Right atrium auricular region (tissue), 2 donors: ENCODE measurements at regions not wholly inside any gene's neighbourhood (a gene's known extent, or its start where the extent isn't known, plus 50 kb on each side); places are given as distances from the start of the nearest gene placed in this dataset.
A peak's percentile ranks its signal among the peaks of the same experiment; 100 is the strongest.

Source experiments
- DNase-seq: peaks from one replicate; pipeline ENCODE4 v3.0.0-alpha.2; 2019; ENCODE audit warnings: low spot score
- H3K27ac ChIP-seq, 2 donors: fragments of 200-600 bp; sonication (generic); 1 replicate in 1 of 2; 2 replicates in 1 of 2; pipeline ENCODE4 v1.5.1; 2016 to 2019
- H3K27me3 ChIP-seq, 2 donors: fragments of 200-600 bp; sonication (generic); one replicate each; pipeline versions ENCODE4 v1.5.1 to v1.6.0; 2017 to 2019
- H3K36me3 ChIP-seq: fragments of 200-600 bp; sonication (generic); one replicate; pipeline ENCODE4 v1.5.1; 2016
- H3K4me1 ChIP-seq, 2 donors: fragments of 200-600 bp; sonication (generic); one replicate each; pipeline versions ENCODE4 v1.5.1 to v1.6.0; 2017 to 2019
- H3K4me3 ChIP-seq, 2 donors: fragments of 200-600 bp; sonication (generic); 1 replicate in 1 of 2; 2 replicates in 1 of 2; pipeline ENCODE4 v1.5.1; 2017 to 2019; ENCODE audit warnings: mild to moderate bottlenecking in 1 of 2, moderate library complexity in 1 of 2
- H3K9me3 ChIP-seq, 2 donors: fragments of 200-600 bp; sonication (generic); one replicate each; pipeline ENCODE4 v1.5.1; 2019
- TF ChIP-seq, protein P1 (sequence below), 2 donors: fragments of 200-600 bp; sonication (generic); IDR thresholded peaks; one replicate each; pipeline ENCODE4 v1.5.1; 2019; ENCODE audit warnings: antibody characterized with exemption in 2 of 2

GRCh38 chr10:78911533-78912340 lies 157.0 kb upstream of the ZMIZ1 start:
- TF ChIP-seq, protein P1, sequence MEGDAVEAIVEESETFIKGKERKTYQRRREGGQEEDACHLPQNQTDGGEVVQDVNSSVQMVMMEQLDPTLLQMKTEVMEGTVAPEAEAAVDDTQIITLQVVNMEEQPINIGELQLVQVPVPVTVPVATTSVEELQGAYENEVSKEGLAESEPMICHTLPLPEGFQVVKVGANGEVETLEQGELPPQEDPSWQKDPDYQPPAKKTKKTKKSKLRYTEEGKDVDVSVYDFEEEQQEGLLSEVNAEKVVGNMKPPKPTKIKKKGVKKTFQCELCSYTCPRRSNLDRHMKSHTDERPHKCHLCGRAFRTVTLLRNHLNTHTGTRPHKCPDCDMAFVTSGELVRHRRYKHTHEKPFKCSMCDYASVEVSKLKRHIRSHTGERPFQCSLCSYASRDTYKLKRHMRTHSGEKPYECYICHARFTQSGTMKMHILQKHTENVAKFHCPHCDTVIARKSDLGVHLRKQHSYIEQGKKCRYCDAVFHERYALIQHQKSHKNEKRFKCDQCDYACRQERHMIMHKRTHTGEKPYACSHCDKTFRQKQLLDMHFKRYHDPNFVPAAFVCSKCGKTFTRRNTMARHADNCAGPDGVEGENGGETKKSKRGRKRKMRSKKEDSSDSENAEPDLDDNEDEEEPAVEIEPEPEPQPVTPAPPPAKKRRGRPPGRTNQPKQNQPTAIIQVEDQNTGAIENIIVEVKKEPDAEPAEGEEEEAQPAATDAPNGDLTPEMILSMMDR (IDR thresholded peaks at IDR 0.05), result no peak
- H3K9me3 ChIP-seq, result no peaks in the 10 kb centered on the region
- H3K36me3 ChIP-seq, result no peaks in the 10 kb centered on the region
- no peaks in the 10 kb centered on the region for H3K4me1 ChIP-seq
- no peak overlapping the region for H3K27ac ChIP-seq
- no peak for DNase-seq
- no peaks in the 10 kb centered on the region for H3K27me3 ChIP-seq
- H3K4me3 ChIP-seq, result no peak overlapping the region

- Histone ChIP-seq H3K4me1 (no peaks in the 10 kb centered on the region), H3K4me3 (no peak overlapping the region), H3K9me3 (no peaks in the 10 kb centered on the region), H3K27me3 (no peaks in the 10 kb centered on the region), H3K27ac (no peak overlapping the region), H3K36me3 (no peaks in the 10 kb centered on the region)
- TF ChIP-seq, protein P1 (IDR thresholded peaks at IDR 0.05), result no peak
- no peak for DNase-seq
Measured at GRCh38 chr10:78912361-78913218, 156.2 kb upstream of the ZMIZ1 start.

- Histone ChIP-seq H3K9me3 (no peaks in the 10 kb centered on the region), H3K36me3 (no peaks in the 10 kb centered on the region), H3K27ac (no peak overlapping the region), H3K4me3 (no peak overlapping the region), H3K27me3 (no peaks in the 10 kb centered on the region), H3K4me1 (no peaks in the 10 kb centered on the region)
- TF ChIP-seq, protein P1 (IDR thresholded peaks at IDR 0.05), result no peak
- DNase-seq, result no peak
Measured at GRCh38 chr10:78913219-78914059, 155.3 kb upstream of the ZMIZ1 start.

DNA sequence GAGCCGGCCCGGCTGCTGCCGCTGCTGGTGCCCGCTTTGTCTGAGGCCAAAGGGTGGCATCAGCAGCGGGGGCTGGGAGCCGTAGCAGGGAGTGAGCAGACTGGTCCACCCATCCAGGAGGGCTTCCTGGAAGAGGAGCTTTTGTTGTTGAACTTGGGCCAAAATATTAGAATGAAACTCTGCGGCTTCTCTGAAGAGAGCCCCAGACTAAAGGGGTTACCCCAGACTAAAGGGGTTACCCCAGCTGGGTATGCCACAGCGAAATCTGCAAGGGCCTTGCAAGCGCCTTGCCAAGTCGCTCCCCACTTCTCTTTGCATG lies 154.7 kb upstream of the ZMIZ1 start:
- no peak overlapping the region for H3K4me3 ChIP-seq
- no peaks in the 10 kb centered on the region for H3K27me3 ChIP-seq
- no peak for DNase-seq
- H3K9me3 ChIP-seq, result no peaks in the 10 kb centered on the region
- no peak overlapping the region for H3K27ac ChIP-seq
- no peaks in the 10 kb centered on the region for H3K4me1 ChIP-seq
- TF ChIP-seq, protein P1 (IDR thresholded peaks at IDR 0.05), result no peak
- no peaks in the 10 kb centered on the region for H3K36me3 ChIP-seq

DNA sequence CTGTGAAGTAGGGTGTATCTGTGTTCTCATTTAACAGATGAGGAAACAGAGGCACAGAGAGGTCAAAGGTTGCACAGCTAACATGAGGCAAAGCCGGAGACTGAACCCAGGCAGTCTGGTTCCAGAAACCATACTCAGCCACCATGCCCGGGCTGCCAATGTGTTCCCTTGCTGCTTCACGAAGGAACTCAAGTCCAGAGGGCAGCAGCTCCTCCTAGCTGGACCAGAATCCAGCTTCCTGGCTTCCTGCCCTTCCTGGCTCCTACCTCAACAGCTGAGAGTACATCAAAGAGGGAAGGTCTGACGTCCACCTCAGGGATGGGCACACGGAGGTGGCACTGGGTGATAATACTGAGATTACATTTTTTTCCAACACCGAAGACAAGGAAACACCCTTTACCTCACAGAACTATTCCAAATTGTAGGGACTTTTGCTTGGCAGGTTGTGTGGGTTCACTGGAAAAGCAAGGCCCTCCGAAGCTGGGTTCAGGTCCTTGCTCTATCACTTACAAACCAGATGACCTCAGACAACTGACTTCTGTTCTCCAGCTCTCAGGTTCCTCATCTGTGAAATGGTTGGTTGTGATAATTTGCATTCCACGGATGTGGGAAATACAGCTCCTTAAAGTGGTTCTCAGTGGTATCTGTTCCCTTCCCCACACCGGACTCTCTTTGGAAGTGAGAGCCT lies 154.1 kb upstream of the ZMIZ1 start:
- TF ChIP-seq, protein P1 (IDR thresholded peaks at IDR 0.05), result peak in 1 of 2 donors; percentile 22
- DNase-seq, result no peak
- no peak overlapping the region for H3K4me3 ChIP-seq

More for the DNA sequence above, 154.1 kb upstream of the ZMIZ1 start:
- no peaks in the 10 kb centered on the region for H3K4me1 ChIP-seq
- H3K27me3 ChIP-seq, result no peaks in the 10 kb centered on the region
- H3K9me3 ChIP-seq, result no peaks in the 10 kb centered on the region
- H3K36me3 ChIP-seq, result no peaks in the 10 kb centered on the region
- H3K27ac ChIP-seq, result no peak overlapping the region
